ENCODE measurements at regions not wholly inside any gene's neighbourhood (a gene's known extent, or its start where the extent isn't known, plus 50 kb on each side); places are given as distances from the start of the nearest gene placed in this dataset.
A peak's percentile ranks its signal among the peaks of the same experiment; 100 is the strongest.
"Not testable (repeated sequence)": the region's sequence is repeated elsewhere in the genome, so short reads cannot be mapped to it uniquely, and the experiment has no call there.

- no peak for ATAC-seq
- DNase-seq (ENCODE audit: low spot score), result no peak
- intact Hi-C loops (cut with DNase I), result no loop called here
These were observed 65.9 kb upstream of the VASH1 start for GRCh38 chr14:76695263-76695920.

GRCh38 chr14:76696361-76696760, 64.9 kb upstream of the VASH1 start:
- intact Hi-C loops (cut with DNase I), result no loop called here
- no peak for ATAC-seq
- no peak for DNase-seq (ENCODE audit: low spot score)

GRCh38 chr14:76696791-76697190, 64.5 kb upstream of the VASH1 start:
- DNase-seq (ENCODE audit: low spot score), result no peak
- intact Hi-C loops (cut with DNase I), result no loop called here
- ATAC-seq, result no peak

- ATAC-seq, result no peak
- intact Hi-C loops (cut with DNase I), result no loop called here
- no peak for DNase-seq (ENCODE audit: low spot score)
These were observed 63.9 kb upstream of the VASH1 start for GRCh38 chr14:76697246-76697905.

DNA sequence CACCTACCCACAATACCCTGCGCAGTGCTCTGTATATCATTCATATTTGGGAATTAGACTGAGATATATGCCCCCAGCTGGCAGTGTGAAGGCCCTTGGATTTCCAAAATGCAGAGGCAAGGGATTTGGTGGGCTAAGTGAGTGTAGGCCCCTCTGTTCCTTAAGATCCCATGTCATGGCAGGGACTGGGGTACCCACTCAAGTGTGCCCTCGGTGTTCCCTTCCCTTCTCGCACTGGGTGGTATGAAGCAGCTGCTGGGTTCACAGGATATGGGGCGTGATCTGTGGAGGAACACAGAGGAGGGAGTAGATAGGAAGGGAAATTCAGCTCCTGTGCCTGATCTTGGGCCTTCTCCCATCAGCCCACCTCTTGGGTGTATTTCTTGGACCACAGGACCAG, 63.1 kb upstream of the VASH1 start:
- intact Hi-C loops (cut with DNase I), result no loop called here
- DNase-seq (ENCODE audit: low spot score), result no peak
- no peak for ATAC-seq

DNA sequence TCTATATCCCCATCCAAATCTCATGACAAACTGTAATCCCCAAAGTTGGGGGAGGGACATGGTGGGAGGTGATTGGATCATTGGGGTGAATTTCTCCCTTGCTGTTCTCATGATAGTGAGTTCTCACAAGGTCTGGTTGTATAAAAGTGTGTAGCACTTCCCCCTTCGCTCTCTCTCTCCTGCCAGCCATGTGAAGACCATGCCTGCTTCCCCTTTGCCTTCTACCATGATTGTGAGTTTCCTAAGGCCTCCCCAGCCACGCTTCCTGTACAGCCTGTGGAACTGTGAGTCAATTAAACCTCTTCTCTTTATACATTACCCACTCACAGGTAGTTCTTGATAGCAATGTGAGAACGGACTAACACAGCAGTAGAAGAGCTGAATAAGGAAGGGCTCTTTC, 62.6 kb upstream of the VASH1 start:
- no peak for ATAC-seq
- no peak for DNase-seq (ENCODE audit: low spot score)
- intact Hi-C loops (cut with DNase I), result no loop called here

- intact Hi-C loops (cut with DNase I), result no loop called here
- ATAC-seq (no peak), DNase-seq (ENCODE audit: low spot score) (no peak)
These were observed 61.9 kb upstream of the VASH1 start for GRCh38 chr14:76699209-76699938.

GRCh38 chr14:76699939-76700590, 61.2 kb upstream of the VASH1 start:
- ATAC-seq (no peak), DNase-seq (ENCODE audit: low spot score) (no peak)
- intact Hi-C loops (cut with DNase I), result no loop called here

DNA sequence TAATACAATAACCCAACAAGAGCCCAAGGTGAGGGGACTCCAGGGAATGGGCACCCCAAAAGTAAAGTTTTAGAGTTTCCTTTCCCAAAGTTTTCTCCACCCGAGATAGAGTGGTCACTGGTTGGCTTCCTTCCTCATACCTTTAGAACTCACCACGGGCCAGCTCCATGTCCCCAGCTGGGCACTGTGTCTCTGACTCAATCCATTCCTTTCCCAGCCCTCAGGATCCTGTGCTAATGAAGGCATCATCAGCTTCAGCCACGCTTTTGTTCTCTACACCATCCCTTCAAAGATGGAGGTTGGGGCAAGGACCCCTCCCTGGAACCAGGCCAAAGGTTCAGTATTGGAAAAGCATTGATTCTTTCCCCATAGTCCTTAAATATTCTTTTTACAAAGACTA, 59.8 kb upstream of the VASH1 start:
- intact Hi-C loops (cut with DNase I), result no loop called here
- ATAC-seq, result no peak
- no peak for DNase-seq (ENCODE audit: low spot score)

- intact Hi-C loops (cut with DNase I), result no loop called here
- ATAC-seq, result peak; percentile 93
- DNase-seq (ENCODE audit: low spot score), result peak; percentile 72
These were observed 59.3 kb upstream of the VASH1 start for GRCh38 chr14:76701981-76702380.

DNA sequence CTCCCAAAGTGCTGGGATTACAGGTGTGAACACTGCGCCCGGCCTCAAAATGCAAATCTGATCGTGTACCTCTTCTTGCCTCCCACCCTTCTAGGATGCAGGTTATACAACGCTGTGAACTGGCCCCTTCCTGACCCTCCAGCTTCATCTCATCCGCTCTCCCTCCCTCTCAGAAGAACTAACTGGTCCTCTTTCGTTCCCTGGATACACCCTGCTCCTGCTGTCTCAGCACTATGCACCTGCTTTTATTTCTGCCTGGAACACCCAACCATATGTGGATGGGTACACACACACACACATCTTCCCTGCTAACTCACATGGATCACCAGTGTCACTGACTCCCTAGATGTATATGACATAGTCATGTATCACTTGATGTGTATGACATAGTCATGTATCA, 56.1 kb upstream of the VASH1 start:
- DNase-seq (ENCODE audit: low spot score) (no peak), ATAC-seq (no peak)
- intact Hi-C loops (cut with DNase I), result no loop called here

DNA sequence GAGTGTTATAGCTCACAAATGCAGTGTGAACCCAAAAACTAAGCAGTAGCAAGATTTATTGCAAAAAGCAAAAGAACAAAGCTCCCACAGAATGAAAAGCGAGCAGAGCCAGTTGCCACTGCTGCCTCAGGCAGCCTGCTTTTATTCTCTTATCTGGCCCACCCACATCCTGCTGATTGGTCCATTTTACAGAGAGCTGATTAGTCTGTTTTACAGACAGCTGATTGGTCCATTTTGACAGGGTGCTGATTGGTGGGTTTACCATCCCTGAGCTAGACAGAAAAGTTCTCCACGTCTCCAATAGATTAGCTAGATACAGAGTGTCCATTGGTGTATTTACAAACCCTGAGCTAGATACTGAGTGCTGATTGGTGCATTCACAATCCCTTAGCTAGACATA, 55.1 kb upstream of the VASH1 start:
- ATAC-seq; DNase-seq (ENCODE audit: low spot score); intact Hi-C loops (cut with DNase I): not testable (repeated sequence)

DNA sequence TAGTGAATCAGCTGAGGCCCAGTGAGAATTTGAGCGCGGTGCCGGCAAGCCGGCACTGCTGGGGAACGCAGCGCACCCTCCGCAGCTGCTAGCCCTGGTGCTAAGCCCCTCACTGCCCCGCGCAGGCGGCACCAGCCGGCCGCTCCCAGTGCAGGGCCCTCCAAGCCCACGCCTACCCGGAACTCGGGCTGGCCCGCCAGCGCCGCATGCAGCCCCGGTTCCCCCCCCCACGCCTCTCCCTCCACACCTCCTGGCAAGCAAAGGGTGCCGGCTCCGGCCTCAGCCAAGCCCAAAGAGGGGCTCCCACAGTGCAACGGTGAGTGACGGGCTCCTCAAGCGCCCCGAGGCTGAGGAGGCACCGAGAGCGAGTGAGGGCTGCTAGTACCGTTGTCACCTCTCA, 54.5 kb upstream of the VASH1 start:
- DNase-seq (ENCODE audit: low spot score), result no peak
- no peak for ATAC-seq
- intact Hi-C loops (cut with DNase I), result no loop called here

GRCh38 chr14:76708028-76708427, 53.2 kb upstream of the VASH1 start:
- ATAC-seq, result no peak
- intact Hi-C loops (cut with DNase I), result no loop called here
- DNase-seq (ENCODE audit: low spot score), result no peak

- DNase-seq (ENCODE audit: low spot score) (no peak), ATAC-seq (no peak)
- intact Hi-C loops (cut with DNase I), result no loop called here
These were observed 52.5 kb upstream of the VASH1 start for GRCh38 chr14:76708771-76709170.

- ATAC-seq (peak; percentile 76), DNase-seq (ENCODE audit: low spot score) (no peak)
- intact Hi-C loops (cut with DNase I), result loop anchor here (10.0 kb wide), 1 partner anchor 74 kb away; no protein-coding TSS in a partner anchor
These were observed 50.9 kb upstream of the VASH1 start for GRCh38 chr14:76710056-76711010.
